MM.1S (cell line): ENCODE measurements at regions not wholly inside any gene's neighbourhood (a gene's known extent, or its start where the extent isn't known, plus 50 kb on each side); places are given as distances from the start of the nearest gene placed in this dataset.
"Not testable (repeated sequence)": the region's sequence is repeated elsewhere in the genome, so short reads cannot be mapped to it uniquely, and the experiment has no call there.

Experiments
- DNase-seq: peaks from one replicate; pipeline ENCODE4 v3.0.0-alpha.2; 2015
- H2AFZ ChIP-seq: fragments of 300-600 bp; sonication (generic); 2 replicates; pipeline ENCODE4 v1.6.0; 2016; ENCODE audit warnings: antibody characterized with exemption, low read length
- H3F3A ChIP-seq: fragments of 300-600 bp; sonication (generic); 2 replicates; pipeline ENCODE4 v1.6.1; 2016; ENCODE audit warnings: mild to moderate bottlenecking, antibody characterized with exemption, low read length, moderate library complexity, mixed read lengths; ENCODE audit not compliant: insufficient read depth
- H3K27ac ChIP-seq: fragments of 300-600 bp; sonication (generic); 2 replicates; pipeline ENCODE4 v1.5.1; 2016; ENCODE audit warnings: mild to moderate bottlenecking, low read length
- H3K27me3 ChIP-seq: fragments of 300-600 bp; sonication (generic); replicated peaks from 2 replicates; pipeline ENCODE4 v1.6.0; 2016; ENCODE audit warnings: low read length; ENCODE audit not compliant: insufficient read depth
- H3K36me3 ChIP-seq: fragments of 300-600 bp; sonication (generic); replicated peaks from 2 replicates; pipeline ENCODE4 v1.6.1; 2016; ENCODE audit warnings: mild to moderate bottlenecking, low read length, mixed read lengths; ENCODE audit not compliant: insufficient read depth
- H3K4me1 ChIP-seq: fragments of 300-600 bp; sonication (generic); 2 replicates; pipeline ENCODE4 v1.6.1; 2016; ENCODE audit warnings: low read length, mixed read lengths
- H3K4me2 ChIP-seq: fragments of 300-600 bp; sonication (generic); 2 replicates; pipeline ENCODE4 v1.6.0; 2016; ENCODE audit warnings: low read depth, low read length
- H3K4me3 ChIP-seq: fragments of 300-600 bp; sonication (generic); 2 replicates; pipeline ENCODE4 v1.5.1; 2016; ENCODE audit warnings: low read length, mixed read lengths
- H3K79me2 ChIP-seq: fragments of 300-600 bp; sonication (generic); 2 replicates; pipeline ENCODE4 v1.6.1; 2016; ENCODE audit warnings: mixed run types, low read length, mixed read lengths
- H3K9ac ChIP-seq: fragments of 300-600 bp; sonication (generic); 2 replicates; pipeline ENCODE4 v1.6.1; 2016; ENCODE audit warnings: low read length, mixed read lengths
- H3K9me2 ChIP-seq: fragments of 300-600 bp; sonication (generic); replicated peaks from 2 replicates; pipeline ENCODE4 v1.6.1; 2016; ENCODE audit warnings: mild to moderate bottlenecking, low read length, mixed read lengths; ENCODE audit not compliant: insufficient read depth
- H3K9me3 ChIP-seq: fragments of 300-600 bp; sonication (generic); replicated peaks from 2 replicates; pipeline ENCODE4 v1.6.1; 2016; ENCODE audit warnings: mild to moderate bottlenecking, low read length, mixed read lengths; ENCODE audit not compliant: insufficient read depth
- H4K20me1 ChIP-seq: fragments of 300-600 bp; sonication (generic); 2 replicates; pipeline ENCODE4 v1.6.1; 2016; ENCODE audit warnings: mild to moderate bottlenecking, low read length, moderate library complexity, mixed read lengths; ENCODE audit not compliant: insufficient read depth
- EZH2 ChIP-seq: fragments of 300-600 bp; sonication (generic); optimal IDR thresholded peaks from 2 replicates; pipeline ENCODE3; 2017; ENCODE audit warnings: low read depth, mild to moderate bottlenecking, antibody characterized with exemption, low read length, mixed read lengths
- EZH2phosphoT487 ChIP-seq: fragments of 300-600 bp; sonication (generic); IDR thresholded peaks from 2 replicates; pipeline ENCODE4 v1.6.1; 2018; ENCODE audit warnings: antibody characterized with exemption, low read length
- TF ChIP-seq, protein P1 (sequence below): fragments of 300-600 bp; sonication (generic); IDR thresholded peaks from 2 replicates; pipeline ENCODE4 v1.5.1; 2016; ENCODE audit warnings: antibody characterized with exemption, low read length, mixed read lengths

- Histone ChIP-seq H3K36me3 (no peaks in the 10 kb centered on the region), H4K20me1 (no peaks in the 10 kb centered on the region)
These were observed 189.3 kb upstream of the SLC35B3 start for GRCh38 chr6:8624665-8625064.

DNA sequence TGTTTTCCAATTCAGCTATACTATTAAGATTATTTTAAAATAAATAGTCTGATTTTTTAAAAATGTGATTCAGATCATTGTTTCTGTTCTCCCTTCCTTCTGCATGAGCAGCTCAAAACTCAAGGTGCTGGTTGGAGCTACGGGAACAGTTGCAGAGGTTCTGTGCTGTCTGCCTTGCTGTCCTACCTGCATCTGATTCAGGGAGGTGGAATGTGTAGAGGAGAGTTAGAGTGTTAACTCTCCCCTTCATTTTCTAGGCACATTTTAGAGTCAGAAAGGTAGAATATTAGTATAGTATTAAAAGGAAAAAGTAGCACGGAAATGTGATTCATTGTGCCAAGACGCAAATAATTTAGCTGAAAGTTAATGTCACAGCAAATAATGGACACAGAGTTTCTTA is 188.1 kb upstream of the SLC35B3 start:
- Histone ChIP-seq H3K79me2 (no peaks in the 10 kb centered on the region), H3K27ac (no peak overlapping the region), H2AFZ (no peak overlapping the region), H3K4me3 (no peak overlapping the region), H3K4me2 (no peak overlapping the region), H3K27me3 (no peaks in the 10 kb centered on the region), H3K9me3 (no peaks in the 10 kb centered on the region), H3F3A (no peaks in the 10 kb centered on the region), H3K36me3 (no peaks in the 10 kb centered on the region), H3K4me1 (no peaks in the 10 kb centered on the region), H4K20me1 (no peaks in the 10 kb centered on the region), H3K9ac (no peak overlapping the region), H3K9me2 (no peaks in the 10 kb centered on the region)
- no peak for TF ChIP-seq EZH2phosphoT487
- TF ChIP-seq EZH2 = no peak
- TF ChIP-seq, protein P1, sequence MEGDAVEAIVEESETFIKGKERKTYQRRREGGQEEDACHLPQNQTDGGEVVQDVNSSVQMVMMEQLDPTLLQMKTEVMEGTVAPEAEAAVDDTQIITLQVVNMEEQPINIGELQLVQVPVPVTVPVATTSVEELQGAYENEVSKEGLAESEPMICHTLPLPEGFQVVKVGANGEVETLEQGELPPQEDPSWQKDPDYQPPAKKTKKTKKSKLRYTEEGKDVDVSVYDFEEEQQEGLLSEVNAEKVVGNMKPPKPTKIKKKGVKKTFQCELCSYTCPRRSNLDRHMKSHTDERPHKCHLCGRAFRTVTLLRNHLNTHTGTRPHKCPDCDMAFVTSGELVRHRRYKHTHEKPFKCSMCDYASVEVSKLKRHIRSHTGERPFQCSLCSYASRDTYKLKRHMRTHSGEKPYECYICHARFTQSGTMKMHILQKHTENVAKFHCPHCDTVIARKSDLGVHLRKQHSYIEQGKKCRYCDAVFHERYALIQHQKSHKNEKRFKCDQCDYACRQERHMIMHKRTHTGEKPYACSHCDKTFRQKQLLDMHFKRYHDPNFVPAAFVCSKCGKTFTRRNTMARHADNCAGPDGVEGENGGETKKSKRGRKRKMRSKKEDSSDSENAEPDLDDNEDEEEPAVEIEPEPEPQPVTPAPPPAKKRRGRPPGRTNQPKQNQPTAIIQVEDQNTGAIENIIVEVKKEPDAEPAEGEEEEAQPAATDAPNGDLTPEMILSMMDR = no peak
- no peak for DNase-seq

More at GRCh38 chr6:8624665-8625064, 189.3 kb upstream of the SLC35B3 start:
- Histone ChIP-seq H3F3A (no peaks in the 10 kb centered on the region), H3K9ac (no peak overlapping the region), H3K9me2 (no peaks in the 10 kb centered on the region), H3K27ac (no peak overlapping the region), H3K9me3 (no peaks in the 10 kb centered on the region), H3K4me2 (no peak overlapping the region), H2AFZ (no peak overlapping the region), H3K4me3 (no peak overlapping the region), H3K4me1 (no peaks in the 10 kb centered on the region), H3K79me2 (no peaks in the 10 kb centered on the region), H3K27me3 (no peaks in the 10 kb centered on the region)
- no peak for TF ChIP-seq EZH2
- no peak for TF ChIP-seq EZH2phosphoT487
- TF ChIP-seq, protein P1 = no peak
- DNase-seq = no peak

GRCh38 chr6:8619853-8620252 is 184.5 kb upstream of the SLC35B3 start:
- Histone ChIP-seq H3F3A (no peaks in the 10 kb centered on the region), H3K4me2 (no peak overlapping the region), H3K9me2 (no peaks in the 10 kb centered on the region), H3K79me2 (no peaks in the 10 kb centered on the region), H3K9me3 (no peaks in the 10 kb centered on the region), H3K4me1 (no peaks in the 10 kb centered on the region), H3K36me3 (no peaks in the 10 kb centered on the region), H2AFZ (no peak overlapping the region), H3K27ac (no peak overlapping the region), H3K4me3 (no peak overlapping the region), H3K9ac (no peak overlapping the region), H3K27me3 (no peaks in the 10 kb centered on the region), H4K20me1 (no peaks in the 10 kb centered on the region)
- DNase-seq = no peak
- TF ChIP-seq, protein P1 = no peak
- TF ChIP-seq EZH2 (no peak), EZH2phosphoT487 (no peak)

- H3K4me3 ChIP-seq, H2AFZ ChIP-seq, DNase-seq: not testable (repeated sequence)
These were observed 184.1 kb upstream of the SLC35B3 start for GRCh38 chr6:8619408-8619807.

More at GRCh38 chr6:8619408-8619807, 184.1 kb upstream of the SLC35B3 start:
- H3K27me3 ChIP-seq, H3K4me1 ChIP-seq, H3F3A ChIP-seq, H3K9me3 ChIP-seq, H3K4me2 ChIP-seq, H4K20me1 ChIP-seq, H3K9me2 ChIP-seq, H3K36me3 ChIP-seq, H3K9ac ChIP-seq, H3K27ac ChIP-seq, H3K79me2 ChIP-seq: not testable (repeated sequence)
